IMR-90 (cell line): ENCODE measurements at regions not wholly inside any gene's neighbourhood (a gene's known extent, or its start where the extent isn't known, plus 50 kb on each side); places are given as distances from the start of the nearest gene placed in this dataset.

Experiments used
- ATAC-seq: fragments of 200-7000 bp; cut with Tn5 transposase; 2 replicates; pipeline ENCODE4 v1.9.1; 2020; ENCODE audit warnings: low read depth, mild to moderate bottlenecking, moderate library complexity
- BruUV-seq: library from RNA; stranded (reverse); fragments of 400-500 nt; replicated peaks from 2 replicates; lab custom pipeline; 2021; lab: Mats Ljungman, UMichigan
- CTCF ChIA-PET: fragments of 300-600 bp; formaldehyde crosslinking; extraction: SDS; loops from one replicate; lab custom pipeline; 2021; ENCODE audit warnings: antibody characterized with exemption; lab: Yijun Ruan, JAX
- POLR2A ChIA-PET: fragments of 300-600 bp; sonication (Branson Sonifier 250); formaldehyde crosslinking; loops from one replicate; lab custom pipeline; 2022; ENCODE audit warnings: antibody characterized with exemption; ENCODE audit not compliant: unreplicated experiment; lab: Charles Lee
- DNase-seq: peaks from one replicate; pipeline ENCODE4 v3.0.0; 2013
- H2AFZ ChIP-seq: replicated peaks from 2 replicates; pipeline ENCODE3; 2013; ENCODE audit warnings: low read length, mild to moderate bottlenecking; ENCODE audit not compliant: poor library complexity
- H2AK5ac ChIP-seq: 2 replicates; pipeline ENCODE4 v1.6.1; 2013; ENCODE audit warnings: low read depth, low read length, inconsistent platforms
- H2AK9ac ChIP-seq: replicated peaks from 2 replicates; pipeline ENCODE3; 2013; ENCODE audit warnings: mild to moderate bottlenecking, low read depth, low read length, moderate library complexity; ENCODE audit not compliant: poor library complexity
- H2BK120ac ChIP-seq: 2 replicates; pipeline ENCODE4 v1.6.1; 2013; ENCODE audit warnings: low read depth, low read length, inconsistent platforms
- H2BK15ac ChIP-seq: 3 replicates; pipeline ENCODE4 v1.6.1; 2013; ENCODE audit warnings: low read depth, low read length, inconsistent platforms
- H2BK20ac ChIP-seq: 2 replicates; pipeline ENCODE4 v1.6.1; 2013; ENCODE audit warnings: low read depth, mild to moderate bottlenecking, inconsistent platforms, low read length, moderate library complexity
- H2BK5ac ChIP-seq: 2 replicates; pipeline ENCODE4 v1.6.1; 2013; ENCODE audit warnings: mild to moderate bottlenecking, low read depth, low read length, inconsistent platforms; ENCODE audit not compliant: poor library complexity, severe bottlenecking
- H3K14ac ChIP-seq: replicated peaks from 2 replicates; pipeline ENCODE4 v1.6.1; 2013; ENCODE audit warnings: low read depth, low read length, inconsistent platforms
- H3K18ac ChIP-seq: 2 replicates; pipeline ENCODE4 v1.6.1; 2013; ENCODE audit warnings: low read depth, low read length, control low read depth
- H3K23ac ChIP-seq: 2 replicates; pipeline ENCODE4 v1.6.1; 2013; ENCODE audit warnings: low read depth, low read length, inconsistent platforms
- H3K27ac ChIP-seq: 2 replicates; pipeline ENCODE4 v1.5.1; 2013; ENCODE audit warnings: mild to moderate bottlenecking, control low read depth, low read length; ENCODE audit not compliant: insufficient read depth
- H3K27me3 ChIP-seq: 2 replicates; pipeline ENCODE4 v1.6.1; 2013; ENCODE audit warnings: low read length; ENCODE audit not compliant: control insufficient read depth, insufficient read depth
- H3K36me3 ChIP-seq: 2 replicates; pipeline ENCODE4 v1.6.1; 2013; ENCODE audit warnings: low read length, mixed read lengths; ENCODE audit not compliant: control insufficient read depth, insufficient read depth
- H3K4ac ChIP-seq: 2 replicates; pipeline ENCODE4 v1.6.1; 2013; ENCODE audit warnings: low read depth, low read length, inconsistent platforms
- H3K4me1 ChIP-seq: 2 replicates; pipeline ENCODE4 v1.6.1; 2013; ENCODE audit warnings: low read length, mixed read lengths; ENCODE audit not compliant: control insufficient read depth, insufficient read depth
- H3K4me2 ChIP-seq: 2 replicates; pipeline ENCODE4 v1.6.1; 2013; ENCODE audit warnings: low read depth, mild to moderate bottlenecking, control low read depth, low read length, moderate library complexity
- H3K4me3 ChIP-seq: 2 replicates; pipeline ENCODE4 v1.5.1; 2013; ENCODE audit warnings: low read depth, mild to moderate bottlenecking, control low read depth, low read length, moderate library complexity; ENCODE audit not compliant: insufficient read depth
- H3K56ac ChIP-seq: 2 replicates; pipeline ENCODE4 v1.6.1; 2013; ENCODE audit warnings: low read length, inconsistent platforms; ENCODE audit not compliant: insufficient read depth; ENCODE audit errors: extremely low read depth
- H3K79me1 ChIP-seq, 2 experiments: 2 replicates each; pipeline ENCODE4 v1.6.1; 2013; ENCODE audit warnings: low read length in 2 of 2, inconsistent platforms in 1 of 2, low read depth in 1 of 2
- H3K9ac ChIP-seq: 2 replicates; pipeline ENCODE4 v1.6.1; 2013; ENCODE audit warnings: low read depth, low read length, control low read depth
- H3K9me1 ChIP-seq: 2 replicates; pipeline ENCODE4 v1.6.1; 2013; ENCODE audit warnings: low read length, inconsistent platforms; ENCODE audit not compliant: insufficient read depth
- H3K9me3 ChIP-seq: 2 replicates; pipeline ENCODE4 v1.6.1; 2013; ENCODE audit warnings: low read length; ENCODE audit not compliant: control insufficient read depth, insufficient read depth
- H4K20me1 ChIP-seq: 2 replicates; pipeline ENCODE4 v1.6.1; 2013; ENCODE audit warnings: low read length, inconsistent platforms; ENCODE audit not compliant: insufficient read depth
- H4K5ac ChIP-seq: 2 replicates; pipeline ENCODE4 v1.6.1; 2013; ENCODE audit warnings: mild to moderate bottlenecking, low read depth, low read length, control low read depth
- H4K8ac ChIP-seq, 2 experiments: 2 replicates each; pipeline ENCODE4 v1.6.1; 2013; ENCODE audit warnings: low read depth in 2 of 2, low read length in 2 of 2, control low read depth in 1 of 2, inconsistent platforms in 1 of 2
- H4K91ac ChIP-seq: 2 replicates; pipeline ENCODE4 v1.6.1; 2013; ENCODE audit warnings: low read depth, low read length, inconsistent platforms; ENCODE audit not compliant: insufficient read depth
- BHLHE40 ChIP-seq: fragments of 150-350 bp; IDR thresholded peaks from 2 replicates; pipeline ENCODE4 v1.6.1; 2016; ENCODE audit warnings: mild to moderate bottlenecking, low read depth, low read length
- CEBPB ChIP-seq: IDR thresholded peaks from 2 replicates; pipeline ENCODE4 v1.6.1; 2012; ENCODE audit warnings: low read depth, low read length, improper control_type of control experiment
- CHD1 ChIP-seq: IDR thresholded peaks from 2 replicates; pipeline ENCODE4 v1.6.1; 2012; ENCODE audit warnings: low read depth, low read length, improper control_type of control experiment
- CTCF ChIP-seq: conservative IDR thresholded peaks from 2 replicates; pipeline ENCODE4 v1.5.1; 2012; ENCODE audit warnings: mild to moderate bottlenecking, low read depth, low read length, improper control_type of control experiment
- ELK1 ChIP-seq: fragments of 150-350 bp; IDR thresholded peaks from 2 replicates; pipeline ENCODE4 v1.6.1; 2016; ENCODE audit warnings: low read depth, mild to moderate bottlenecking, low read length, moderate library complexity, borderline replicate concordance
- FOS ChIP-seq: fragments of 150-350 bp; IDR thresholded peaks from 2 replicates; pipeline ENCODE4 v1.6.1; 2016; ENCODE audit warnings: low read depth, low read length
- MAFK ChIP-seq: IDR thresholded peaks from 2 replicates; pipeline ENCODE4 v1.6.1; 2012; ENCODE audit warnings: low read depth, low read length, improper control_type of control experiment
- MXI1 ChIP-seq: IDR thresholded peaks from 2 replicates; pipeline ENCODE4 v1.6.1; 2012; ENCODE audit warnings: low read depth, mild to moderate bottlenecking, low read length, moderate library complexity, borderline replicate concordance
- NFE2L2 ChIP-seq: fragments of 150-350 bp; IDR thresholded peaks from 2 replicates; pipeline ENCODE4 v1.6.1; 2016; ENCODE audit warnings: low read depth, mild to moderate bottlenecking, low read length
- POLR2A ChIP-seq: IDR thresholded peaks from 2 replicates; pipeline ENCODE4 v1.6.1; 2012; ENCODE audit warnings: mild to moderate bottlenecking, low read depth, low read length
- RAD21 ChIP-seq: IDR thresholded peaks from 2 replicates; pipeline ENCODE4 v1.6.1; 2012; ENCODE audit warnings: low read length, improper control_type of control experiment
- RFX5 ChIP-seq: IDR thresholded peaks from 2 replicates; pipeline ENCODE4 v1.8.0; 2012; ENCODE audit warnings: low read depth, mild to moderate bottlenecking, low read length, moderate library complexity
- SMC3 ChIP-seq: fragments of 150-350 bp; IDR thresholded peaks from 2 replicates; pipeline ENCODE4 v1.6.1; 2016; ENCODE audit warnings: low read depth, mild to moderate bottlenecking, antibody characterized with exemption, low read length, moderate library complexity
- WGBS, 2 experiments: methylation state at CpG; one replicate each; pipeline versions ENCODE4 v1.1.5 to v1.1.7; 2013; ENCODE audit warnings: missing lambda C conversion rate in 2 of 2; ENCODE audit not compliant: insufficient read length in 1 of 2; ENCODE audit errors: extremely low coverage in 2 of 2; 5-methylcytosine and 5-hydroxymethylcytosine counted together
- dilution Hi-C: fragments of 300-500 bp; cut with HindIII; formaldehyde crosslinking; loops from one replicate; pipeline ENCODE4 v1.14.3; 2018; ENCODE audit warnings: low sequenced_read_pairs; ENCODE audit not compliant: unreplicated experiment
- in situ Hi-C: fragments of 300-500 bp; cut with MboI; formaldehyde crosslinking; loops from 3 replicates; pipeline ENCODE4 v1.14.3; 2019; ENCODE audit warnings: low sequenced_read_pairs, inconsistent platforms, mixed read lengths
- intact Hi-C: fragments of 100-400 bp; cut with micrococcal nuclease; formaldehyde crosslinking; loops from 2 replicates; pipeline ENCODE4 v1.10.0; 2022
- TF ChIP-seq, protein P1 (sequence below): fragments of 150-350 bp; IDR thresholded peaks from 2 replicates; pipeline ENCODE4 v1.6.1; 2017; ENCODE audit warnings: mild to moderate bottlenecking, antibody characterized with exemption, low read length, low read depth

DNA sequence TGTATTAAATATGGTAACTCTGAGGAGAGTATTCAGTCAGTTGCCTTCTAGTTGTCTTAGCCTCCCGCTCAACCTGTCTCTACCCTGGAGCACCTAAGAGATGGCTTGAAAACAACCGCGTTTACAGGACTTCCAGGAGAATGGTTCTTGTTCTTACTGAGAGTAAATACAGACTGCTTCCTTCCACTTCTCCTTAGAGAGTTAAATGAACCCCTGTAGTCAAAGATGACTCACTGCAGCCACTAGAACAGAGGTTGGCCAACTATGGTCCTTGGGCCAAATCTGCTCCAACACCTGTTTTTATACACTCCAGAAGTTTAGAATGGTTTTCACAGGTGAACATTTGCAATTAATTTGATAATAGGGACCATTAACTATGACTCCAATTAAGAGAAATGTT is 60.1 kb upstream of the ASB17 start:
- Histone ChIP-seq H2BK120ac (no peak overlapping the region), H3K36me3 (no peaks in the 10 kb centered on the region), H2AK5ac (no peak overlapping the region), H3K4me3 (no peak overlapping the region), H3K79me1 (no peaks in the 10 kb centered on the region), H4K8ac (no peak overlapping the region), H4K91ac (no peak overlapping the region), H2BK15ac (no peak overlapping the region), H2AK9ac (no peak overlapping the region), H3K56ac (no peak overlapping the region), H3K4ac (no peak overlapping the region), H3K4me1 (no peaks in the 10 kb centered on the region), H3K9ac (no peak overlapping the region), H3K9me1 (no peaks in the 10 kb centered on the region), H2BK20ac (no peak overlapping the region), H3K23ac (no peak overlapping the region), H3K27me3 (peaks cover 2% of the 10 kb centered on the region; the same call in 1 of the 2 replicates), H2AFZ (no peak overlapping the region), H4K5ac (no peak overlapping the region), H3K18ac (no peak overlapping the region), H3K9me3 (no peaks in the 10 kb centered on the region), H4K20me1 (no peaks in the 10 kb centered on the region), H3K14ac (no peak overlapping the region), H3K27ac (no peak overlapping the region), H3K4me2 (no peak overlapping the region), H2BK5ac (no peak overlapping the region)
- no peak for DNase-seq
- ATAC-seq, result no peak
- no CpG with 5 or more reads among the region's 3 CpGs for WGBS, 2 experiments
- TF ChIP-seq ELK1 (no peak), NFE2L2 (no peak), CHD1 (no peak), FOS (no peak), POLR2A (no peak), RFX5 (no peak), MAFK (no peak), MXI1 (no peak), BHLHE40 (no peak), SMC3 (no peak), RAD21 (no peak), CEBPB (no peak), CTCF (no peak)
- TF ChIP-seq, protein P1, sequence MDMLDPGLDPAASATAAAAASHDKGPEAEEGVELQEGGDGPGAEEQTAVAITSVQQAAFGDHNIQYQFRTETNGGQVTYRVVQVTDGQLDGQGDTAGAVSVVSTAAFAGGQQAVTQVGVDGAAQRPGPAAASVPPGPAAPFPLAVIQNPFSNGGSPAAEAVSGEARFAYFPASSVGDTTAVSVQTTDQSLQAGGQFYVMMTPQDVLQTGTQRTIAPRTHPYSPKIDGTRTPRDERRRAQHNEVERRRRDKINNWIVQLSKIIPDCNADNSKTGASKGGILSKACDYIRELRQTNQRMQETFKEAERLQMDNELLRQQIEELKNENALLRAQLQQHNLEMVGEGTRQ, result no peak
- CTCF ChIA-PET, result no interaction called here
- dilution Hi-C loops, result no loop called here
- no TSS peak for BruUV-seq
- POLR2A ChIA-PET, result no interaction called here
- in situ Hi-C loops, result no loop called here
- intact Hi-C loops, result loop anchor here (5.0 kb wide), 4 partner anchors 80 to 1135 kb away; partner anchors contain the start of gene ST6GALNAC3
